Stomach (tissue), 8 donors: ENCODE measurements at regions not wholly inside any gene's neighbourhood (a gene's known extent, or its start where the extent isn't known, plus 50 kb on each side); places are given as distances from the start of the nearest gene placed in this dataset.

Experiments
- DNase-seq, 2 donors: peaks; one replicate each; pipeline versions ENCODE4 v3.0.0 to v3.0.0-alpha.2; 2013 to 2019
- H3K27ac ChIP-seq, 5 donors: fragments of 200-600 bp in 4 of 5; sonication (generic) in 4 of 5; one replicate each; pipeline ENCODE4 v1.5.1; 2013 to 2019; ENCODE audit warnings: mild to moderate bottlenecking in 1 of 5, moderate library complexity in 1 of 5
- H3K27me3 ChIP-seq, 3 donors: fragments of 200-600 bp; sonication (generic); one replicate each; pipeline ENCODE4 v1.5.1; 2017 to 2019; ENCODE audit warnings: mixed run types in 1 of 3
- H3K36me3 ChIP-seq, 4 donors: fragments of 200-600 bp; sonication (generic); 1 replicate in 3 of 4; 2 replicates in 1 of 4; pipeline ENCODE4 v1.5.1; 2016 to 2019
- H3K4me1 ChIP-seq, 4 donors: fragments of 200-600 bp; sonication (generic); one replicate each; pipeline ENCODE4 v1.5.1; 2016 to 2019
- H3K4me3 ChIP-seq, 4 donors: fragments of 200-600 bp; sonication (generic) in 3 of 4; one replicate each; pipeline ENCODE4 v1.5.1; 2016 to 2019; ENCODE audit warnings: mild to moderate bottlenecking in 1 of 4
- H3K9me3 ChIP-seq, 4 donors: fragments of 200-600 bp; sonication (generic); one replicate each; pipeline ENCODE4 v1.5.1; 2016 to 2019
- EP300 ChIP-seq: sonication (generic); formaldehyde crosslinking; IDR thresholded peaks from one replicate; pipeline ENCODE4 v1.6.1; 2017; ENCODE audit warnings: antibody characterized with exemption
- POLR2A ChIP-seq, 4 donors: fragments of 450-650 bp; IDR thresholded peaks; one replicate each; pipeline ENCODE4 v1.6.1; 2016; ENCODE audit warnings: antibody characterized with exemption in 4 of 4, control low read depth in 2 of 4, mild to moderate bottlenecking in 1 of 4, moderate library complexity in 1 of 4
- POLR2AphosphoS5 ChIP-seq, 3 donors: sonication (generic); formaldehyde crosslinking; IDR thresholded peaks; one replicate each; pipeline ENCODE4 v1.6.1; 2016; ENCODE audit warnings: antibody characterized with exemption in 3 of 3
- WGBS, 5 donors: extraction: QIAGEN DNeasy Blood & Tissue Kit in 3 of 5; methylation state at CpG; one replicate each; pipeline versions ENCODE4 v1.1.5 to v1.1.7; 2013 to 2018; 5-methylcytosine and 5-hydroxymethylcytosine counted together
- intact Hi-C: fragments of 100-400 bp; cut with DNase I; formaldehyde crosslinking; loops from one replicate; pipeline ENCODE4 v1.15.1; 2023; ENCODE audit warnings: low total_unique reads
- TF ChIP-seq, protein P1 (sequence below), 7 experiments: fragments of 450-650 bp in 4 of 7; fragments of 200-600 bp in 3 of 7; sonication (generic) in 3 of 7; IDR thresholded peaks; one replicate each; pipeline ENCODE4 v1.5.1; 2016 to 2019; ENCODE audit warnings: antibody characterized with exemption in 7 of 7, control low read depth in 2 of 7, mild to moderate bottlenecking in 1 of 7
- donor health status: healthy with polysubstance abuse.
- donor health status: Bipolar disorder and iron deficiency.
- donor health status: healthy.

DNA sequence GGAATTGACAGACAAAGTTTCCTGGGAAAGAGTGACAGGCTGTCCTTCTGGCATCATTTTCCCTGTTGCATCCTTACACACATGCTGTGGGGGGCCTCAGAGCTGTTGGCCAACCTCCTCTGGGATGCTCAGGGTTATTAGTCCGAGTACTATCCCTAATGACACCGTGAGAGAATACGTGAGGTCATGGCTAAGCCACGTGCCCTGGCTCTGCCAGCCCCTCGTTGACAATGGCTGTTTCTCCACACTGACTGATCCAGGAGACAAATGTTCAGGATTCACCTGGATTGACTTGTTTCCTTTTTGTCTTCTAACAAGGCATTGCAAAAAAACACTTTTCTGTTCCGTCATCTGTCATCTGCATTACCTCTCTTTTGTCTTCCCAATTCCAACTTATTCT lies 604.6 kb downstream of the TFAP2A start:
- no peak for DNase-seq
- Histone ChIP-seq H3K4me1 (no peaks in the 10 kb centered on the region), H3K4me3 (no peak overlapping the region), H3K27me3 (no peaks in the 10 kb centered on the region), H3K27ac (no peak overlapping the region), H3K9me3 (no peaks in the 10 kb centered on the region), H3K36me3 (no peaks in the 10 kb centered on the region)
- 83 to 93% (median 88%) methylated on average over 6 of the region's 6 CpGs for WGBS, 5 donors
- no peak for TF ChIP-seq EP300
- intact Hi-C loops, result no loop called here

DNA sequence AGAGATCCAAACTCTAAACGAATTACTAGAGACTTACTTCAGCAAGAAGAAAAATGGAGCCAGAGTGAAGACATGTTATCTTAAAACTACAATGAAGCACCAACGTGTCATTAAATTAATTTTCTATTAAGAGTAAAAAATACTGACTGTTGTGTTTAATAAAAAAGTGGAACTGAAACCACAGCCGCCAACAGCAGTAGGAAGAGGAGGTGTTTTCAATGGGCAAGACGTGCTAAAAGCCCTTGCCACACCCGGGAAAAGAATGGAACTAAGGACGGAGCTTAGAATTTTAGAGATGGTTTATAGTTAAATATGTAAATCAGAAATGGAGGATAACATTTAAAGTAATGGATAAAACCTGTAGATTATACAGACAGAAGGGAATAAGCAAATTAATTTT lies 608.7 kb downstream of the TFAP2A start:
- Histone ChIP-seq H3K4me3 (no peak overlapping the region), H3K4me1 (no peaks in the 10 kb centered on the region), H3K27ac (no peak overlapping the region), H3K27me3 (no peaks in the 10 kb centered on the region), H3K36me3 (no peaks in the 10 kb centered on the region), H3K9me3 (no peaks in the 10 kb centered on the region)
- no peak for TF ChIP-seq POLR2A (IDR thresholded peaks at IDR 0.05)
- TF ChIP-seq, protein P1, sequence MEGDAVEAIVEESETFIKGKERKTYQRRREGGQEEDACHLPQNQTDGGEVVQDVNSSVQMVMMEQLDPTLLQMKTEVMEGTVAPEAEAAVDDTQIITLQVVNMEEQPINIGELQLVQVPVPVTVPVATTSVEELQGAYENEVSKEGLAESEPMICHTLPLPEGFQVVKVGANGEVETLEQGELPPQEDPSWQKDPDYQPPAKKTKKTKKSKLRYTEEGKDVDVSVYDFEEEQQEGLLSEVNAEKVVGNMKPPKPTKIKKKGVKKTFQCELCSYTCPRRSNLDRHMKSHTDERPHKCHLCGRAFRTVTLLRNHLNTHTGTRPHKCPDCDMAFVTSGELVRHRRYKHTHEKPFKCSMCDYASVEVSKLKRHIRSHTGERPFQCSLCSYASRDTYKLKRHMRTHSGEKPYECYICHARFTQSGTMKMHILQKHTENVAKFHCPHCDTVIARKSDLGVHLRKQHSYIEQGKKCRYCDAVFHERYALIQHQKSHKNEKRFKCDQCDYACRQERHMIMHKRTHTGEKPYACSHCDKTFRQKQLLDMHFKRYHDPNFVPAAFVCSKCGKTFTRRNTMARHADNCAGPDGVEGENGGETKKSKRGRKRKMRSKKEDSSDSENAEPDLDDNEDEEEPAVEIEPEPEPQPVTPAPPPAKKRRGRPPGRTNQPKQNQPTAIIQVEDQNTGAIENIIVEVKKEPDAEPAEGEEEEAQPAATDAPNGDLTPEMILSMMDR (IDR thresholded peaks at IDR 0.05), result no peak
- no peak for TF ChIP-seq EP300
- TF ChIP-seq POLR2AphosphoS5 (IDR thresholded peaks at IDR 0.05), result no peak
- intact Hi-C loops, result no loop called here
- no peak for DNase-seq
- 72 to 80% (median 76%) methylated on average over 6 of the region's 6 CpGs for WGBS, 5 donors

DNA sequence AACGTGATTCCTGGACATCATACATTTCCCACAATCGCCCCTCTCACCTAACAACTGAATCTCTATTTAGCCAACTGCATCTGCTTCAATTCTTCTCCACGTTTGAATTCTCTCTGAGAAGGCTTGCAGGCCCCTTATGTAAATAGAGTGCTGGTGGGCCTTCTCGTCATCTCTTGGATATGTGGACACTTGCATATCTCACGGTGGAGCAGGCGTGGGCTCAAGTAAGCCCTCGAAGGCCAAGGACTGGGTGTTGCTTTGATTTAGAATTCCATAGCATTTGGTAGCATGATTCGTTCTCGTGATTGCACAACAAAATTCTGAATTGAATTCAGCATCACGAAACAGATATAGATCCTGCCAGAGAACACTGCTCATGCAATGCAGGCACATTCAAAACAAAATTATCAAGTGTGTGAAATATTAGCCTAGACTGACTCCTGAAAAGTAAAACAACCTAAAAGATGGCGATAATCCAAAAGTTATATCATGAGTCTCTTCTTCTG lies 613.6 kb downstream of the TFAP2A start:
- Histone ChIP-seq H3K4me1 (no peaks in the 10 kb centered on the region), H3K36me3 (no peaks in the 10 kb centered on the region), H3K27me3 (no peaks in the 10 kb centered on the region), H3K4me3 (no peak overlapping the region), H3K27ac (no peak overlapping the region), H3K9me3 (no peaks in the 10 kb centered on the region)
- intact Hi-C loops, result no loop called here
- 62 to 70% (median 67%) methylated on average over 11 of the region's 11 CpGs for WGBS, 5 donors
- no peak for DNase-seq
- TF ChIP-seq POLR2A (IDR thresholded peaks at IDR 0.05), result no peak
- TF ChIP-seq EP300, result no peak
- TF ChIP-seq, protein P1 (IDR thresholded peaks at IDR 0.05), result no peak
- no peak for TF ChIP-seq POLR2AphosphoS5 (IDR thresholded peaks at IDR 0.05)

DNA sequence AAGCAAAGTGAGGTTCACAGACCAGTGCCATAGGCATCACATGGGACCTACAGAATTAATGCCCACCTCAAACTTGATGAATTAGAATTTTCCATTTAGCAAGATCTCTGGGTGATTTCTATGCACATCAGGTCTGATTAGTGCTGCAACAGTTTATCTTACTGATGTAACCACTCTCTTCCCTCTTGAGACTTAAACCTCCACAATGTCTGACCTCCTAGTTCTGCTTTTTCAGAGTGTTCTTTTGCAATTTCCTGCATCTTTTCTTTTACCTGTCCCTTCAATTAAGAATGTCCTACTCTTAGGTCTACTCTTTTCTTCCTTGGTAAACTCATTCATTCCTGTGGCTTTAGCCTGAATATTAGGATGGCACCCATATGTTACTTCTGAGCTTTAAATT lies 615.3 kb downstream of the TFAP2A start:
- no peaks in the 10 kb centered on the region for H3K9me3 ChIP-seq
- H3K4me3 ChIP-seq, result no peak overlapping the region
- no peaks in the 10 kb centered on the region for H3K36me3 ChIP-seq
- DNase-seq, result no peak
- no peaks in the 10 kb centered on the region for H3K27me3 ChIP-seq
- TF ChIP-seq POLR2A (IDR thresholded peaks at IDR 0.05), result no peak
- TF ChIP-seq EP300, result no peak
- no peak for TF ChIP-seq POLR2AphosphoS5 (IDR thresholded peaks at IDR 0.05)
- TF ChIP-seq, protein P1 (IDR thresholded peaks at IDR 0.05), result no peak
- H3K4me1 ChIP-seq, result no peaks in the 10 kb centered on the region
- intact Hi-C loops, result no loop called here
- no peak overlapping the region for H3K27ac ChIP-seq

DNA sequence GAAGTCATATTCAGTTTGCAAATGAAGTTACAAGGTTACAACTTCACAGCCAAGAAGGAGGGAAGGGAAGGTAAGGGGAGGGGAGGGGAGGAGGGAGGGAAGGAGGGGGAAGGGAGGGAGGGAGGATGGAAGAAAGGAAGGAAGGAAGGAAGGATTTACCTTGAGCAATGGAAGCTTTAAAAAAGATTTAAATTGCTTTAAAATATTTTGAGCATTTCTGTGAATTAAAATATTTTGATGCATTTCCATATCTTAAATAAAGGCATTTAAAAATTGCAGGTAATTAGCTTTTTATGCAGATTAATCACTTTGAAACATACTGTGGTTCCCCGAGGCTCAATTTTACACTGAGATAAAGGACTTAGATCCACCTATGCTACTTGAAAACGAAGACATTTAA lies 618.0 kb downstream of the TFAP2A start:
- 52 to 78% (median 76%) methylated on average over 2 of the region's 2 CpGs for WGBS, 5 donors
- no peak overlapping the region for H3K4me3 ChIP-seq
- TF ChIP-seq, protein P1 (IDR thresholded peaks at IDR 0.05), result no peak
- TF ChIP-seq POLR2AphosphoS5 (IDR thresholded peaks at IDR 0.05) (no peak), POLR2A (IDR thresholded peaks at IDR 0.05) (no peak), EP300 (no peak)
- DNase-seq, result no peak
- no peaks in the 10 kb centered on the region for H3K36me3 ChIP-seq
- no peaks in the 10 kb centered on the region for H3K27me3 ChIP-seq
- H3K9me3 ChIP-seq, result no peaks in the 10 kb centered on the region
- no peaks in the 10 kb centered on the region for H3K4me1 ChIP-seq
- intact Hi-C loops, result no loop called here
- no peak overlapping the region for H3K27ac ChIP-seq
